Activated naive CD8-positive, alpha-beta T cell (primary cell): ENCODE measurements at regions not wholly inside any gene's neighbourhood (a gene's known extent, or its start where the extent isn't known, plus 50 kb on each side); places are given as distances from the start of the nearest gene placed in this dataset.

Experiments used
- H3K27ac Mint-ChIP-seq: one replicate; pipeline ENCODE4 v1.8.0; 2021; ENCODE audit warnings: mixed read lengths
- H3K27me3 Mint-ChIP-seq: one replicate; pipeline ENCODE4 v1.8.0; 2021; ENCODE audit warnings: mixed read lengths
- H3K36me3 Mint-ChIP-seq: one replicate; pipeline ENCODE4 v1.8.0; 2021; ENCODE audit warnings: mixed read lengths
- H3K4me1 Mint-ChIP-seq: one replicate; pipeline ENCODE4 v1.8.0; 2021; ENCODE audit warnings: low read depth, mixed read lengths
- H3K4me3 Mint-ChIP-seq: one replicate; pipeline ENCODE4 v1.8.0; 2021; ENCODE audit warnings: mild to moderate bottlenecking, mixed read lengths
- H3K9me3 Mint-ChIP-seq: one replicate; pipeline ENCODE4 v1.8.0; 2021; ENCODE audit warnings: low read depth, mixed read lengths

- no peak overlapping the region for H3K4me3 Mint-ChIP-seq
- H3K27ac Mint-ChIP-seq: no peak overlapping the region
- H3K4me1 Mint-ChIP-seq: peaks cover 11% of the 10 kb centered on the region
- no peaks in the 10 kb centered on the region for H3K9me3 Mint-ChIP-seq
- peaks cover 9% of the 10 kb centered on the region for H3K27me3 Mint-ChIP-seq
- H3K36me3 Mint-ChIP-seq: no peaks in the 10 kb centered on the region
Observed at GRCh38 chr20:57998276-57998675, 230.2 kb downstream of the ANKRD60 start.

GRCh38 chr20:57996936-57997890 lies 231.2 kb downstream of the ANKRD60 start:
- Mint-ChIP-seq H3K4me1 (peaks cover 11% of the 10 kb centered on the region), H3K36me3 (no peaks in the 10 kb centered on the region), H3K9me3 (no peaks in the 10 kb centered on the region), H3K4me3 (no peak overlapping the region), H3K27ac (no peak overlapping the region), H3K27me3 (peaks cover 9% of the 10 kb centered on the region)

DNA sequence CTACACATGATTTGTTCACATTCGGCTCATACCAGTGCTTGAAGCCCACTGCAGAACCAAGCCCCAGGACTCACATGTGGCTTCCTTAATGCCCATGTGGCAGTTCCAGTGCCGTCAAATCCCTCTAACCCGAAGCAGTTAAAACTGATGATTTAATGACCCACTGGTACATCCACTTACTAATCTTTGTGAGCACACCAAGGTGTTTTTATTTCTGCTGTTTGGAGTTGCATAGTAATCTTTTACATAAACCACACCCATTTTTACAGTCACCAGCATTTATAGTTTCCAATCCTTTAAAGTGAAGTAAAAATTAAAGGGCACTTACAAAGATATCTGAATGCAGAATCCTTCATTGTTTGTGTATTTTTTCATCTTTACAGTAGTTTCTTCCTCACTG lies 232.0 kb downstream of the ANKRD60 start:
- Mint-ChIP-seq H3K9me3 (no peaks in the 10 kb centered on the region), H3K27ac (no peak overlapping the region), H3K4me3 (no peak overlapping the region), H3K4me1 (peaks cover 11% of the 10 kb centered on the region), H3K36me3 (no peaks in the 10 kb centered on the region), H3K27me3 (peaks cover 10% of the 10 kb centered on the region)

DNA sequence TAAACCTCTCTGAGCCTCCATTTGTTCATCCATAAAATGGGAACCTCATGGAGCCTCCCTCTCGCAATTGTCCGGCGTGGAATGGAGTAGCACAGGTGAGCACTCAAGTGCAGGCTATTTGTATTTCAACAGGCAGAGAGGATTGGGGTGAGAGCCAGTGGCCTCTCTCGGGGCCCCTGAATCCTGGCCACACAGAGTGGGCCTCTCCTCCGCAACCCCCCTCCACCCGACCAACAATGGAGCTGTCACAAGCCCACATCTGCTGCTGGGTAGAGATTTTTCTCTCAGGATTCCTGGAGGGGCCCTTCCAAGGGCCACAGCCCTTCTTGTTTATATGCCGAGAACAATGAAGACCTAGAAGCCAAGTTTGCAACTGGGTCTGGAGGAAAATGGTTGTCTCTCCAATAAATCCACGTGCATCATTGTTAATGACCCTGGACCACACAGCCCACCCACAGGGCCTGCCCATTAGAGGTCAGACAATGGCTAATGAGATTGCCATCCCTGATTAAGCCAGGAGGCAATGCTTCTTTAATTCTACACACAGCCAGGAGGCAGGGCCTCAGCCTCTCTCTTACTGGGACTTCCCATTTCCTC lies 233.0 kb downstream of the ANKRD60 start:
- Mint-ChIP-seq H3K4me3 (no peak overlapping the region), H3K36me3 (no peaks in the 10 kb centered on the region), H3K9me3 (no peaks in the 10 kb centered on the region), H3K27me3 (peaks cover 8% of the 10 kb centered on the region), H3K4me1 (peaks cover 9% of the 10 kb centered on the region), H3K27ac (no peak overlapping the region)

DNA sequence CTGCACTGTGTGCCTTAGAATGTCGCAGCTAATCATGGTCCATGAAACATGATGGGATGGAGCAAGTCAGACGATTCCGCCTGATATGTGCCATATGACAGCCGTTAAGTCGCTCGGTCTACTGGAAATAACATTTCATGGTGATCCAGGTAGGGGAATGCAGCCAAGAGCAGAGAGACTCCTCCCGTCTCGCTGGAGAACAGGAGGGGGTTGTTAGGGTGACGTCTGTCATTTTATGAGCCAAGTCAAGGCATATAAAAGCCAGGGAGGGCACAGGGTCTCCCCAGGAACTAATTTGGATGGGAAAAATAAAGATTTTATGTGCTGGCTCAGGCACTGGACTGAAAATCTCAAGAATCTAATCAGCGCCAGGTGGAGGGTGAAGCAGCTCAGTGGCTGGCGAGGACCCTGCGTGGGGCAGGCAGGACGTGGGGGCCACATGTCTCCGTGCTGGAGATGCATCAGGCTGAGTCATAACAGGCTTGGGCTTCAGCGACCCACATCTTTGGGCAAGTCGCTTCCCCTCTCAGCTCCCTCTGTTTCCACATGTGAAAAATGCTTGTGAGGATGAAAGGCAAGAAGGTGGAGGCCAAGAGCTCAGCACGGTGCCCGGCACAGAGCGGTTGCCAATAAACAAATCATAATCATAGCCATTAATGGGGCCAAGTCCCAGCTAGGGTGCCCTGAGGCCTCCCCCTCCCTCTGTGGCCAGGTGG lies 234.6 kb downstream of the ANKRD60 start:
- no peaks in the 10 kb centered on the region for H3K36me3 Mint-ChIP-seq
- no peaks in the 10 kb centered on the region for H3K4me1 Mint-ChIP-seq
- no peak overlapping the region for H3K27ac Mint-ChIP-seq
- peaks cover 8% of the 10 kb centered on the region for H3K27me3 Mint-ChIP-seq
- no peaks in the 10 kb centered on the region for H3K9me3 Mint-ChIP-seq
- H3K4me3 Mint-ChIP-seq: no peak overlapping the region

GRCh38 chr20:57991211-57991881 lies 237.1 kb downstream of the ANKRD60 start:
- Mint-ChIP-seq H3K27me3 (peaks cover 2% of the 10 kb centered on the region), H3K4me1 (no peaks in the 10 kb centered on the region), H3K9me3 (no peaks in the 10 kb centered on the region), H3K4me3 (no peak overlapping the region), H3K27ac (no peak overlapping the region), H3K36me3 (no peaks in the 10 kb centered on the region)

GRCh38 chr20:57990396-57990987 lies 238.0 kb downstream of the ANKRD60 start:
- H3K36me3 Mint-ChIP-seq: no peaks in the 10 kb centered on the region
- H3K27ac Mint-ChIP-seq: no peak overlapping the region
- H3K27me3 Mint-ChIP-seq: peaks cover 2% of the 10 kb centered on the region
- H3K4me3 Mint-ChIP-seq: no peak overlapping the region
- no peaks in the 10 kb centered on the region for H3K4me1 Mint-ChIP-seq
- no peaks in the 10 kb centered on the region for H3K9me3 Mint-ChIP-seq

- peaks cover 2% of the 10 kb centered on the region for H3K27me3 Mint-ChIP-seq
- H3K4me1 Mint-ChIP-seq: no peaks in the 10 kb centered on the region
- H3K36me3 Mint-ChIP-seq: no peaks in the 10 kb centered on the region
- no peaks in the 10 kb centered on the region for H3K9me3 Mint-ChIP-seq
- no peak overlapping the region for H3K27ac Mint-ChIP-seq
- no peak overlapping the region for H3K4me3 Mint-ChIP-seq
Observed at GRCh38 chr20:57988828-57989227, 239.6 kb downstream of the ANKRD60 start.

DNA sequence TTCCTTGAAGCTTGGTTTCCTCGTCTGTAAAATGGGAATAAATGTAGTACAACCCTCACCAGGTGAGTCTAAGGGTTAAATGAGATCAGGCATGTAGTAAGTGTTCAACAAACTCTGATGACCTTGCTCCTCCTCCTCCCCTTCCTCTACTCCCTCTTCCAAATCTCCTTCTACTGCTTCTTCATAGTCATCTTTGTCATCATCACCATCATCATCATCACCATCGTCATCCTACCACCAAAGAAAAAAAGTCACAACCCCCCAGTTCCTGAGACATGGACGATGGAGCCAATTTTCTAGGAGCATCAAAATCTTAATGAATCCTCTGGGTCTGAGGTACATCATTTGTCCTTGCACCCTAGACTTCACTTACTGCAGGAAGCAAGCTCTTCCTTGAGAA lies 240.0 kb downstream of the ANKRD60 start:
- no peaks in the 10 kb centered on the region for H3K36me3 Mint-ChIP-seq
- no peaks in the 10 kb centered on the region for H3K9me3 Mint-ChIP-seq
- H3K27ac Mint-ChIP-seq: no peak overlapping the region
- H3K27me3 Mint-ChIP-seq: peaks cover 2% of the 10 kb centered on the region
- H3K4me3 Mint-ChIP-seq: no peak overlapping the region
- no peaks in the 10 kb centered on the region for H3K4me1 Mint-ChIP-seq

DNA sequence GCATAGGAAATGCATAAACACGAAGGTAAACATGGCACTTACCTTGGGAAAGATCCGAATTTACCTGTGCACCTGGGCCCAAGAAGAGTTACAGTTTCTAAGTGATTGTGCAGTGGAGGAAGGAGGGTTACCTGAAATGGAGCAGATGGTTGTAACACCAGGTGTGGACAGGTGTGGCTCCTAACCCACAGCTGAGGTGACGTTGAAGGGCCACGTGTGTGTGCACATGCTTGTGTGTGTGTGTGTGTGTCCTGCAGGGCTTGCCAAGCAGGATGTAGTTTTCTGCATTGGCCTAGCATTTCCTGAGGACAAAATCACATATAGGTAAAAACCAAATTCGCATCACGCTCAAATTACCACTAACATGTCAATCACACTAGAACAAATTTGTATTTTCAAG lies 240.8 kb downstream of the ANKRD60 start:
- Mint-ChIP-seq H3K4me1 (no peaks in the 10 kb centered on the region), H3K9me3 (no peaks in the 10 kb centered on the region), H3K27me3 (peaks cover 2% of the 10 kb centered on the region), H3K27ac (no peak overlapping the region), H3K4me3 (no peak overlapping the region), H3K36me3 (no peaks in the 10 kb centered on the region)

DNA sequence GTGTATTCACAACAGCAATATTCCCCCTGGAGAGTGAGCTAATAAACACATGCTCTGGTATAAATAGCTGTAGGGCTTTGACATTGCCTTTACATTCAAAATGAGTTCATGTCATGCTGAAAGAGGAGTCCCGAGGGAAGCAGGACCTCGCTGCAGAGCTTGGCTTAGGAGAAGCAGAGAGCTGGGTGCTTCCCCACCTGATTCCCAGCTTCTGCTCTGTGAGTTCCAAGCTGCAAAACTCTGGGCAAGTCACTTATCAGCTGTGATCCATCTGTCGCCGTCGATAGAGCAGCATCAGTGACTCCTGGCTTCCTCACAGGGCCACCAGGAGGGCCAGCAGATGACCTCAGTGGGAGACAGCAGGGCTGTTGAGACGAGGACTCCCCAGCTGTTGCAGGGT lies 241.8 kb downstream of the ANKRD60 start:
- Mint-ChIP-seq H3K27ac (no peak overlapping the region), H3K27me3 (no peaks in the 10 kb centered on the region), H3K36me3 (no peaks in the 10 kb centered on the region), H3K4me1 (no peaks in the 10 kb centered on the region), H3K4me3 (no peak overlapping the region), H3K9me3 (no peaks in the 10 kb centered on the region)

DNA sequence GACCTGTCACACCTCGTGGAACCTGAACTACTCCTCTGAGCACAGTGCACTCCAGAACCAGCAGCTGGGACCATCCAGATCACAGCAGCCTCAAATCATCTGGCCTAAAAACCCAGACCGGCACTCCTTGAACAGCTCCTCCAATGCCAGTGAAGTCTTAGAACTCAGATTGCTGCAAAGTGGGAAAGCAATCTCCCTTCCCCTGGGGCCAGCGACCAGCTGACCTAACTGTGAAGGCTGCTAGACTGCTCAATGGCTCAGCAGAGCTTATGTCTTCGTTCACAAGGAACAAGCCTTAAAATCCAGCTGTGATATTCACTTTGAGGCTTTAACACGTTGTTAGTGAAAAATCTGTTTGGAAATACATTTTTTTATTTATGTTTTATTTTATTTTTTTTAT lies 243.2 kb downstream of the ANKRD60 start:
- no peaks in the 10 kb centered on the region for H3K9me3 Mint-ChIP-seq
- H3K27me3 Mint-ChIP-seq: peaks cover 2% of the 10 kb centered on the region
- no peak overlapping the region for H3K4me3 Mint-ChIP-seq
- no peaks in the 10 kb centered on the region for H3K36me3 Mint-ChIP-seq
- H3K4me1 Mint-ChIP-seq: no peaks in the 10 kb centered on the region
- no peak overlapping the region for H3K27ac Mint-ChIP-seq

GRCh38 chr20:57983082-57983481 lies 245.4 kb downstream of the ANKRD60 start:
- no peaks in the 10 kb centered on the region for H3K36me3 Mint-ChIP-seq
- H3K4me1 Mint-ChIP-seq: no peaks in the 10 kb centered on the region
- no peaks in the 10 kb centered on the region for H3K9me3 Mint-ChIP-seq
- peaks cover 2% of the 10 kb centered on the region for H3K27me3 Mint-ChIP-seq
- H3K4me3 Mint-ChIP-seq: no peak overlapping the region
- no peak overlapping the region for H3K27ac Mint-ChIP-seq

DNA sequence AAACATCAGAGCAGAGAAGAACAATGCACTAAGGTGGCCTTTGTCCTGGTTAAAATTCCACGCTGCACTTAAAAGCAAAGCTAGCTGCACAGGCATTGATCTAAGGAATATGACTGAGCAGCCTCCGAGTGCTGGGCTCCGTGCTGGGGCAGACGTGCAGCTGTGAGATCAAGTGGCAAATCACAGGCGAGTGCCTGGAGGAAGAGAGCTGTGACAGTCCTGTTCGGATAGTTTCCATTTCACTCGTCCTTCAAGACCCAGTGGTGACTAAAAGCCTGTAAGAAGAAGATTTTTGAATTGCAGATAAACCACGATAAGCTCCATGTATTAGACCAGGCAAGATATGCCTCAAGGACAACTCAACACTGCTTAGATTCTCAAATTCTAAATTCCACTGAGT lies 247.9 kb downstream of the ANKRD60 start:
- Mint-ChIP-seq H3K36me3 (no peaks in the 10 kb centered on the region), H3K27me3 (peaks cover 2% of the 10 kb centered on the region), H3K9me3 (no peaks in the 10 kb centered on the region), H3K4me3 (no peak overlapping the region), H3K27ac (no peak overlapping the region), H3K4me1 (no peaks in the 10 kb centered on the region)
